ENCODE measurements at regions not wholly inside any gene's neighbourhood (a gene's known extent, or its start where the extent isn't known, plus 50 kb on each side); places are given as distances from the start of the nearest gene placed in this dataset.
A peak's percentile ranks its signal among the peaks of the same experiment; 100 is the strongest.

DNA sequence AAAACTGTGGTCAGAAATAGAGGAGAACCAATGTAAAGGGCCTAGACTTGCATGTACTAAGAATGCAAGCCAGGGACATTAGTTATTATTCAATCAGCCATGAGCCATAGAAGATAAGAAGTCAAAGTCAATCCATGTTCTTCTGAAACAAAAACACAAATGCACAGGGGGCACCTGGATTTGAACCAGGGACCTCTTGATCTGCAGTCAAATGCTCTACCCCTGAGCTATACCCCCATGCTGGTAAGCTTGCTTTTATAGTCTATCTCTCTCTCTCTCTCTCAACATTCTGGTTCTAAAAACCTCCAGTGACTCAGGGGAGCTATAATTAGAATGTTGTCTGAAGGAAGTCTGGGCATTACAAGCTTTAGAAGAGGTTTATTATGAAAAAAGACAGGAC lies 85.6 kb upstream of the ACP3 start:
- H3K9me3 ChIP-seq, result no peaks in the 10 kb centered on the region
- H3K4me3 ChIP-seq, result no peak overlapping the region
- H3K36me3 ChIP-seq, result no peaks in the 10 kb centered on the region
- TF ChIP-seq, protein P1, sequence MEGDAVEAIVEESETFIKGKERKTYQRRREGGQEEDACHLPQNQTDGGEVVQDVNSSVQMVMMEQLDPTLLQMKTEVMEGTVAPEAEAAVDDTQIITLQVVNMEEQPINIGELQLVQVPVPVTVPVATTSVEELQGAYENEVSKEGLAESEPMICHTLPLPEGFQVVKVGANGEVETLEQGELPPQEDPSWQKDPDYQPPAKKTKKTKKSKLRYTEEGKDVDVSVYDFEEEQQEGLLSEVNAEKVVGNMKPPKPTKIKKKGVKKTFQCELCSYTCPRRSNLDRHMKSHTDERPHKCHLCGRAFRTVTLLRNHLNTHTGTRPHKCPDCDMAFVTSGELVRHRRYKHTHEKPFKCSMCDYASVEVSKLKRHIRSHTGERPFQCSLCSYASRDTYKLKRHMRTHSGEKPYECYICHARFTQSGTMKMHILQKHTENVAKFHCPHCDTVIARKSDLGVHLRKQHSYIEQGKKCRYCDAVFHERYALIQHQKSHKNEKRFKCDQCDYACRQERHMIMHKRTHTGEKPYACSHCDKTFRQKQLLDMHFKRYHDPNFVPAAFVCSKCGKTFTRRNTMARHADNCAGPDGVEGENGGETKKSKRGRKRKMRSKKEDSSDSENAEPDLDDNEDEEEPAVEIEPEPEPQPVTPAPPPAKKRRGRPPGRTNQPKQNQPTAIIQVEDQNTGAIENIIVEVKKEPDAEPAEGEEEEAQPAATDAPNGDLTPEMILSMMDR (IDR thresholded peaks at IDR 0.05), result no peak
- no peak for TF ChIP-seq POLR2AphosphoS5 (IDR thresholded peaks at IDR 0.05)
- TF ChIP-seq POLR2A (IDR thresholded peaks at IDR 0.05), result no peak
- no peak for TF ChIP-seq EP300 (IDR thresholded peaks at IDR 0.05)
- H3K4me1 ChIP-seq, result no peaks in the 10 kb centered on the region
- intact Hi-C loops (cut with DNase I; ENCODE audit: low total_unique reads), result no loop called here
- H3K27me3 ChIP-seq, result no peaks in the 10 kb centered on the region
- no peak for DNase-seq
- no peak overlapping the region for H3K27ac ChIP-seq

DNA sequence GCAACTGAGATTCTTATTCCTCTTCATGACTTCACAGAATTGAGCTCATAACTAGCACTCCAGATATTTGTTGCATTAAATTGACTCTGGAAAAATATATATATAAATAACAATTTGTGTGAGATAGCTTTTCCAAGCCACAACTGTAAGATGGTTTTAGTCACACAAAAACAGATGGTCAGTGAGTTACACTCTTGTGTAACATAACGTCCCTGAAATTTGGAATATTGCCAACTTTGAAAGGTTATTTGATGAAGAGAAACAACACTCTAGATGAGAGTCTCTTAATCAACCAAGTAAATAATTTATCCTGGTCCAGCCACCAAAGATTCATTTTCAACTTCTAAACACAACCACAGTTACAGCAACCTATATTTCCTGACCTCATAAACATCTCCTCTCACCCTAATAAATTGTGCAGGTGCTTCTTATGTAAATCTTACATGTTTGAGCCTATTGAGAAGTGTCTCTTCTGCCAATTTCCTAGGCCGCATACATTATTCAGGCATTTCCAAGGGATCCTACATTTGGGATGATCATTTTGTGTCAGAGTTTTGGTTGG lies 84.9 kb upstream of the ACP3 start:
- Histone ChIP-seq H3K4me1 (no peaks in the 10 kb centered on the region), H3K36me3 (no peaks in the 10 kb centered on the region), H3K4me3 (no peak overlapping the region), H3K27me3 (no peaks in the 10 kb centered on the region), H3K9me3 (no peaks in the 10 kb centered on the region), H3K27ac (no peak overlapping the region)
- WGBS, 5 donors, result 1 to 43% (median 21%) methylated on average over 2 of the region's 2 CpGs
- intact Hi-C loops (cut with DNase I; ENCODE audit: low total_unique reads), result no loop called here
- DNase-seq, result peak in 1 of 2 donors; percentile 9
- TF ChIP-seq EP300 (IDR thresholded peaks at IDR 0.05) (no peak), POLR2AphosphoS5 (IDR thresholded peaks at IDR 0.05) (no peak), POLR2A (IDR thresholded peaks at IDR 0.05) (no peak)
- TF ChIP-seq, protein P1 (IDR thresholded peaks at IDR 0.05), result no peak

DNA sequence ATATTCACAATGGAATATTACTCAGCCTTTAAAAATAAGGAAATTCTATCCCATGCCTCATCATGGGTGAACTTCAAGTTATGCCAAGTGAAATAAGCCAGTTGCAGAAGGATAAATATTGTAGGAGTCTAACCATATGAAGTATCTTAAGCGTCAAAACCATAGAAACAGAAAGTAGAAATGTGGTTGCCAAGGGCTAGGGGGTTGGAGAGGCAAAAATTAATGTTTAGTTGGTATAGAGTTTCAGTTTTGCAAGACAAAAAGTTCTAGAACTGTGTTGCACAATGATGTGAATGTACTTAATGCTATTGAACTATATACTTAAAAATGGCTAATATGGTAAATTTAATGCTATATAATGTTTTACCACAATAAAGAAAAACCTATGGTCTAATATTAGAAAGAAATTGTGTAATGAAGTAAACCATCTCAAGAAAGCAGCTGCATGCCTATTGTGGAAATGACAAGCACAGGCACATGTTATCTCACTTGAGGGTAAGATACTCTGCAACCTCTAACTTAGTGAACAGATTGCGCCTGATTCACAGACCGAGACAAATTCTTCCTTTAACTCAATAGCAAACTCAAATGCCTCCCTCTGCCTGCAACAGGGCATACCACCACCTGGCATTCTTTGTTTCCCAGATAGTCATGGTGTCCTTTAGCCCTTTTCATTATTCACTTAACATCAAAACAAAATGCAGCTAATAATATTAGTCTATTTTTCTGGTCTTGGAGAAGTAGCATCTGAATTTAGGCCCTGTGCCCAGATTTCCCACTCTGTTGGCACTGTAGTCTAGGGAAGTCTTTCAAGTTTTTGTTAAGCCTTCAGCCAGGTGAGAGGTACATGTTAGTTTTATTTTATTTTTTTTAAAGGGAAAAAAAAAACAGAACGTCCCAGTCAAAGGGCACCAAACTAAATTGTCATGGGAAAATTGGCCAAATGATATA lies 80.2 kb upstream of the ACP3 start:
- intact Hi-C loops (cut with DNase I; ENCODE audit: low total_unique reads), result no loop called here
- DNase-seq, result no peak
- Histone ChIP-seq H3K9me3 (no peaks in the 10 kb centered on the region), H3K4me1 (no peaks in the 10 kb centered on the region), H3K27me3 (no peaks in the 10 kb centered on the region), H3K27ac (no peak overlapping the region), H3K36me3 (no peaks in the 10 kb centered on the region), H3K4me3 (no peak overlapping the region)
- no peak for TF ChIP-seq POLR2A (IDR thresholded peaks at IDR 0.05)
- TF ChIP-seq, protein P1 (IDR thresholded peaks at IDR 0.05), result no peak
- no peak for TF ChIP-seq EP300 (IDR thresholded peaks at IDR 0.05)
- TF ChIP-seq POLR2AphosphoS5 (IDR thresholded peaks at IDR 0.05), result no peak
- WGBS, 5 donors, result 66 to 76% (median 69%) methylated on average over 4 of the region's 4 CpGs

DNA sequence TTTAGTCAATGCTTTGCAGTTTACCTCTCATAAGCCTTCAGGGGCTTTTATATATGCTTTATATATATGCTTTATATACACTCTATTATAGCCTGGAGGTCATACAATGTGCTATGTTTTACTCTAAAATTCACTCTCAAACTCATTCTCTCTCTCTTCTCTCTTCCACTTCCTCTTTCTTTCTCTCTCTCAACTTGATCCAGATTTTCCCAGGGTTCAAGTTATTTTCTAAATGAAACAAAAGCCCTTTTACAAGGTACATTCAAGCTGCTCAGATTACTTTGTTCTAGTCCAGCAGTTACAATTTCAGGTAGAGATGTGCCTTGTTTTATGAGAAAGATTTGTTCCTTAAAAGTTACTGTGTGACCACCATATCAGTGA lies 79.6 kb upstream of the ACP3 start:
- H3K27ac ChIP-seq, result no peak overlapping the region
- DNase-seq, result no peak
- no peak overlapping the region for H3K4me3 ChIP-seq
- H3K27me3 ChIP-seq, result no peaks in the 10 kb centered on the region
- TF ChIP-seq EP300 (IDR thresholded peaks at IDR 0.05) (no peak), POLR2A (IDR thresholded peaks at IDR 0.05) (no peak), POLR2AphosphoS5 (IDR thresholded peaks at IDR 0.05) (no peak)
- TF ChIP-seq, protein P1 (IDR thresholded peaks at IDR 0.05), result no peak
- H3K9me3 ChIP-seq, result no peaks in the 10 kb centered on the region
- intact Hi-C loops (cut with DNase I; ENCODE audit: low total_unique reads), result no loop called here
- H3K4me1 ChIP-seq, result no peaks in the 10 kb centered on the region
- no peaks in the 10 kb centered on the region for H3K36me3 ChIP-seq

All from stomach (tissue), 8 donors.